WTC11 (cell line): ENCODE measurements at regions not wholly inside any gene's neighbourhood (a gene's known extent, or its start where the extent isn't known, plus 50 kb on each side); places are given as distances from the start of the nearest gene placed in this dataset.

Experiments used
- ATF1 ChIP-seq: sonication (generic); formaldehyde crosslinking; IDR thresholded peaks from 2 replicates; pipeline ENCODE4 v1.8.1; 2023; ENCODE audit warnings: mild to moderate bottlenecking, moderate library complexity, missing genetic modification reagents
- FOXP1 ChIP-seq: sonication (generic); formaldehyde crosslinking; IDR thresholded peaks from 2 replicates; pipeline ENCODE4 v1.8.0; 2022; ENCODE audit warnings: missing genetic modification reagents, mild to moderate bottlenecking, moderate library complexity, borderline replicate concordance
- JUN ChIP-seq: sonication (generic); formaldehyde crosslinking; IDR thresholded peaks from 2 replicates; pipeline ENCODE4 v1.8.0; 2023; ENCODE audit warnings: mild to moderate bottlenecking, missing genetic modification reagents
- NR2C2 ChIP-seq: sonication (generic); formaldehyde crosslinking; IDR thresholded peaks from 2 replicates; pipeline ENCODE4 v1.8.0; 2022; ENCODE audit warnings: mild to moderate bottlenecking, missing genetic modification reagents
- NR3C1 ChIP-seq: sonication (generic); formaldehyde crosslinking; conservative IDR thresholded peaks from 2 replicates; pipeline ENCODE4 v1.8.1; 2023; ENCODE audit warnings: low read depth, mild to moderate bottlenecking, missing genetic modification reagents
- TEAD1 ChIP-seq: sonication (generic); formaldehyde crosslinking; IDR thresholded peaks from 2 replicates; pipeline ENCODE4 v1.8.0; 2022; ENCODE audit warnings: mild to moderate bottlenecking, missing genetic modification reagents
- ZNF423 ChIP-seq: fragments of 250-450 bp; sonication (Bioruptor Pico); IDR thresholded peaks from 2 replicates; pipeline ENCODE4 v2.1.2; 2022; ENCODE audit warnings: mild to moderate bottlenecking, moderate library complexity
- TF ChIP-seq, protein P1 (sequence below): fragments of 200-600 bp; IDR thresholded peaks from 2 replicates; pipeline ENCODE4 v1.8.0; 2022; ENCODE audit warnings: antibody characterized with exemption

- no peak for TF ChIP-seq NR3C1
- TF ChIP-seq, protein P1, sequence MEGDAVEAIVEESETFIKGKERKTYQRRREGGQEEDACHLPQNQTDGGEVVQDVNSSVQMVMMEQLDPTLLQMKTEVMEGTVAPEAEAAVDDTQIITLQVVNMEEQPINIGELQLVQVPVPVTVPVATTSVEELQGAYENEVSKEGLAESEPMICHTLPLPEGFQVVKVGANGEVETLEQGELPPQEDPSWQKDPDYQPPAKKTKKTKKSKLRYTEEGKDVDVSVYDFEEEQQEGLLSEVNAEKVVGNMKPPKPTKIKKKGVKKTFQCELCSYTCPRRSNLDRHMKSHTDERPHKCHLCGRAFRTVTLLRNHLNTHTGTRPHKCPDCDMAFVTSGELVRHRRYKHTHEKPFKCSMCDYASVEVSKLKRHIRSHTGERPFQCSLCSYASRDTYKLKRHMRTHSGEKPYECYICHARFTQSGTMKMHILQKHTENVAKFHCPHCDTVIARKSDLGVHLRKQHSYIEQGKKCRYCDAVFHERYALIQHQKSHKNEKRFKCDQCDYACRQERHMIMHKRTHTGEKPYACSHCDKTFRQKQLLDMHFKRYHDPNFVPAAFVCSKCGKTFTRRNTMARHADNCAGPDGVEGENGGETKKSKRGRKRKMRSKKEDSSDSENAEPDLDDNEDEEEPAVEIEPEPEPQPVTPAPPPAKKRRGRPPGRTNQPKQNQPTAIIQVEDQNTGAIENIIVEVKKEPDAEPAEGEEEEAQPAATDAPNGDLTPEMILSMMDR, result no peak
- TF ChIP-seq ATF1 (CRISPR knock-in tag), result no peak
- TF ChIP-seq ZNF423 (CRISPR knock-in tag), result no peak
- no peak for TF ChIP-seq JUN (CRISPR knock-in tag)
- TF ChIP-seq FOXP1 (CRISPR knock-in tag), result no peak
- no peak for TF ChIP-seq TEAD1
- no peak for TF ChIP-seq NR2C2 (CRISPR knock-in tag)
These were observed 148.3 kb downstream of the TBX5 start for GRCh38 chr12:114257687-114258086.
